Nephron (organoid): ENCODE measurements at regions not wholly inside any gene's neighbourhood (a gene's known extent, or its start where the extent isn't known, plus 50 kb on each side); places are given as distances from the start of the nearest gene placed in this dataset.

Experiments used
- H3K27ac Mint-ChIP-seq, 3 experiments: 2 replicates each; pipeline ENCODE4 v1.8.0; 2020; ENCODE audit warnings: mixed read lengths in 3 of 3, mild to moderate bottlenecking in 2 of 3, moderate library complexity in 1 of 3
- H3K27me3 Mint-ChIP-seq: 2 replicates; pipeline ENCODE4 v1.8.0; 2021; ENCODE audit warnings: low read depth, mild to moderate bottlenecking, moderate library complexity, mixed read lengths
- H3K36me3 Mint-ChIP-seq: 2 replicates; pipeline ENCODE4 v1.8.0; 2020; ENCODE audit warnings: low read depth, mixed read lengths
- H3K4me1 Mint-ChIP-seq: 2 replicates; pipeline ENCODE4 v1.8.0; 2020; ENCODE audit warnings: mixed read lengths
- H3K4me3 Mint-ChIP-seq, 3 experiments: 2 replicates each; pipeline ENCODE4 v1.8.0; 2020; ENCODE audit warnings: mild to moderate bottlenecking in 3 of 3, mixed read lengths in 3 of 3, moderate library complexity in 2 of 3
- H3K9me3 Mint-ChIP-seq: 2 replicates; pipeline ENCODE4 v1.8.0; 2020; ENCODE audit warnings: mixed read lengths
- CTCF ChIP-seq, 3 experiments: fragments of 200-600 bp; sonication (generic); IDR thresholded peaks; one replicate each; pipeline ENCODE4 v1.5.0; 2021; ENCODE audit warnings: antibody characterized with exemption in 3 of 3; ENCODE audit not compliant: unreplicated experiment in 3 of 3

GRCh38 chr3:28940530-28940929 is 340.3 kb upstream of the RBMS3 start:
- Mint-ChIP-seq H3K27ac (peak overlapping the region; percentile 60 to 82 (median 68)), H3K9me3 (no peaks in the 10 kb centered on the region), H3K36me3 (no peaks in the 10 kb centered on the region), H3K27me3 (no peaks in the 10 kb centered on the region), H3K4me1 (peaks cover 22% of the 10 kb centered on the region), H3K4me3 (no peak overlapping the region)
- TF ChIP-seq CTCF (IDR thresholded peaks at IDR 0.05; ENCODE audit: unreplicated experiment in 3 of 3) = no peak

GRCh38 chr3:28940994-28941393 is 339.9 kb upstream of the RBMS3 start:
- Mint-ChIP-seq H3K4me3 (no peak overlapping the region), H3K27me3 (no peaks in the 10 kb centered on the region), H3K9me3 (no peaks in the 10 kb centered on the region), H3K4me1 (peaks cover 22% of the 10 kb centered on the region), H3K27ac (peak overlapping the region; percentile 60 to 82 (median 68)), H3K36me3 (no peaks in the 10 kb centered on the region)
- TF ChIP-seq CTCF (IDR thresholded peaks at IDR 0.05; ENCODE audit: unreplicated experiment in 3 of 3) = no peak

DNA sequence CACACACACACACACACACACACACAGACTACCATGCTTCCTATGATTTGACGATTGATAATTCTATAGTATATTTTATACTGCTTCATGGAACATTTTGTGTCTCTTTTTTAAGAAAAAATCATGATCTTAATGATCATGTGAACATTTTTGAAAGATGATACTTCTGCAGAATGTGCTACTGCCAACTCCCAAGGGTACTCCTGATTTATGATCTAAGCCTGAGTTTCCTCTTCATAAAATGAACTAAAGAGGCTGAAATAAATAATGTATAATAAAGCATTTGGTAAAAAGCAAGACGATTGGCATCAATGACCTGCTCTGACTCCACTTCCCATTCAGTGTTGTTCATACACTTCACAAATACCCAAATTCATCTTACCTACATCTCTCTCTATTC is 333.8 kb upstream of the RBMS3 start:
- no peak overlapping the region for H3K4me3 Mint-ChIP-seq
- peak overlapping the region in 2 of 3 experiments; percentile 23 to 75 for H3K27ac Mint-ChIP-seq
- peaks cover 27% of the 10 kb centered on the region for H3K4me1 Mint-ChIP-seq
- no peak for TF ChIP-seq CTCF (IDR thresholded peaks at IDR 0.05; ENCODE audit: unreplicated experiment in 3 of 3)
- no peaks in the 10 kb centered on the region for H3K27me3 Mint-ChIP-seq
- no peaks in the 10 kb centered on the region for H3K9me3 Mint-ChIP-seq
- no peaks in the 10 kb centered on the region for H3K36me3 Mint-ChIP-seq

GRCh38 chr3:28947751-28948150 is 333.1 kb upstream of the RBMS3 start:
- Mint-ChIP-seq H3K9me3 (peaks cover 3% of the 10 kb centered on the region), H3K4me3 (no peak overlapping the region), H3K27ac (peak overlapping the region; percentile 6 to 75 (median 36)), H3K36me3 (no peaks in the 10 kb centered on the region), H3K27me3 (no peaks in the 10 kb centered on the region), H3K4me1 (peaks cover 27% of the 10 kb centered on the region)
- TF ChIP-seq CTCF (IDR thresholded peaks at IDR 0.05; ENCODE audit: unreplicated experiment in 3 of 3) = no peak

GRCh38 chr3:28948685-28949084 is 332.2 kb upstream of the RBMS3 start:
- peaks cover 20% of the 10 kb centered on the region for H3K4me1 Mint-ChIP-seq
- H3K36me3 Mint-ChIP-seq = no peaks in the 10 kb centered on the region
- peak overlapping the region in 2 of 3 experiments; percentile 70 to 75 for H3K27ac Mint-ChIP-seq
- no peak overlapping the region for H3K4me3 Mint-ChIP-seq
- no peaks in the 10 kb centered on the region for H3K27me3 Mint-ChIP-seq
- TF ChIP-seq CTCF (IDR thresholded peaks at IDR 0.05; ENCODE audit: unreplicated experiment in 3 of 3) = no peak
- peaks cover 4% of the 10 kb centered on the region for H3K9me3 Mint-ChIP-seq

- Mint-ChIP-seq H3K4me3 (no peak overlapping the region), H3K9me3 (peaks cover 10% of the 10 kb centered on the region), H3K4me1 (peaks cover 20% of the 10 kb centered on the region), H3K27ac (no peak overlapping the region), H3K27me3 (no peaks in the 10 kb centered on the region), H3K36me3 (no peaks in the 10 kb centered on the region)
- no peak for TF ChIP-seq CTCF (IDR thresholded peaks at IDR 0.05; ENCODE audit: unreplicated experiment in 3 of 3)
Observed at GRCh38 chr3:28949580-28949979, 331.3 kb upstream of the RBMS3 start.
